GM21737 (cell line): ENCODE measurements at regions not wholly inside any gene's neighbourhood (a gene's known extent, or its start where the extent isn't known, plus 50 kb on each side); places are given as distances from the start of the nearest gene placed in this dataset.
"Not testable (repeated sequence)": the region's sequence is repeated elsewhere in the genome, so short reads cannot be mapped to it uniquely, and the experiment has no call there.

Experiments
- ATAC-seq: cut with Tn5 transposase; IDR thresholded peaks from one replicate; pipeline ENCODE4 v1.9.1; 2021; ENCODE audit warnings: mild to moderate bottlenecking, moderate library complexity; ENCODE audit not compliant: unreplicated experiment

DNA sequence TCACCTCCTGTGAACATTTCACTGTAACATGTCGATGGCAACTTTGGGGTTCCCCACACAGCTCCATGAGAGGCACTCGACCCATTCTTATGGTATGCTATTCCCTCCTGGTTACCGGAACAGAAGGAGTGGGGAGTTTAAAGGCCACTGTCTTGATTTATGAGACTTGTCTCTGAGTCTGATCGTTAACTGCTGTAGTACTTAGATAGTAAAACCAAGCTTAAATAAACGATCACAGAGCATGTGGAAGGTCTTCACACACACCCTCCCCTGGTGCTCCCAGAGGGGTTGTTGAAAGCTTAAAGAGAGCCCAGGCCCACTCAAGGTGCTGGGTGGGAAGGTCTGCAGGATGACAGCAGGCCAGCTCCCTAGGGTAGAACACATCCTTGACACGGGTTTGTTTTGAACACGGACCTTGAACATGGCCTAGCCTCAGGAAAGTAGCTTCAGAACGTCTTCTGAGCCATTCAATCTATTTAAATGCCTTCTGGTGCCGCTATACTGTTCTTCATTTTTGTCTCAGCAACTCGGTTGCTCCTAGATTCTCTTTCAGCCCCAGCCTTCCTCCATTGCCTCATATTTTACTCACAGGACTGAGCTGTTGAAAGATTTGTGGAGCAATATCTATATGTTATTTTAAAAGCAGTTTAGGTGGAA lies 335.3 kb downstream of the FGFR2 start:
- ATAC-seq: no peak

DNA sequence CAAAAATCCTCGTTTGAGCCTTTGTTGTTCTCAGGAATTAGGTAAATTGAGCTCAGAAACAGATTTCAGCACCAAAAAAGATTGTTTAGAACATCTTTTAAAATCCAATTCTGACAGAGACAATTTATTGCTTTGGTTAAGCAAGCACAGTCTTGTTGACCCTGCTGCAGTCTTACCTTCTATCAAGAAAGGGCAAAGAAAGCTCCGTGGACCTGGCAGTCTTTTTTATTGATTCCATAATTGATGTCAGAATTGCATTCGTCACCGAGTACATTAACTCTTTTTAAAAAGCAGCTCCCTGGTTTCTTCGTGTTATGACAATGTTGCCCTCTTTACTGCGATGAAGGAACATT lies 334.8 kb downstream of the FGFR2 start:
- ATAC-seq: no peak

DNA sequence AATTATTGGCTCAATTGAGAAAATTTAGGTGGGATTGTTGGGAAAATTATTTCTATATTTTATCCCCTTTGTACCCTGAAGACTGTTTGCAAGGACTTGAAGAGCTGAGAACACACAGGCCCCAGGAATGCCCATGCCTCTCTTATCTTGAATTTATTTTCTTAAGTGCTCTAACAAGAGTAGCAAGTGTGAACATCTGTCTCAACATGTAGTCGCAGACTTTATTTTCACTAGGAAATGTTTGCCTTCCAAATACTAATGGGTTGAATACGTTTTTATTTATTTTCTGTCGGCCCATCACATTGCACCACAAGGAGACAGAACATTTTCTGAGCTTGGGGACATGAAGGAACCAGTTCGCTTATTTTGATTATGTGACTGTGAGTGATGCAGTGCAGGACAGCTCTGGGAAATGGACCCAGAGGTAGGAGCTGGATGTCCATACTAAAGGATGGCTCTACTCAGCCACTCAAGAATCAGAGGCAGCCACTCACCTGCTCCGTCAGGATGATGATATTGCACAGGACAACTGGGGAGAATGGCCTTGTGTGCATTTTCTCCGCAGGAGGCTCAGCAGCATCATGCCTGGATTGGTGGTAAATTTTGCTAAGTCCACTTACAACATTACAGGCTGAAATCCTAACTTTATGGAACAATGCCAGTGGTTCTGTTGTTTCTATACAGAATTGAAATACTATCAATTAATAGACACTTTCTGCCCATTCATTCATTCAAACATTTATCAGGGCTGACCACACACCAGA lies 332.7 kb downstream of the FGFR2 start:
- ATAC-seq: no peak

DNA sequence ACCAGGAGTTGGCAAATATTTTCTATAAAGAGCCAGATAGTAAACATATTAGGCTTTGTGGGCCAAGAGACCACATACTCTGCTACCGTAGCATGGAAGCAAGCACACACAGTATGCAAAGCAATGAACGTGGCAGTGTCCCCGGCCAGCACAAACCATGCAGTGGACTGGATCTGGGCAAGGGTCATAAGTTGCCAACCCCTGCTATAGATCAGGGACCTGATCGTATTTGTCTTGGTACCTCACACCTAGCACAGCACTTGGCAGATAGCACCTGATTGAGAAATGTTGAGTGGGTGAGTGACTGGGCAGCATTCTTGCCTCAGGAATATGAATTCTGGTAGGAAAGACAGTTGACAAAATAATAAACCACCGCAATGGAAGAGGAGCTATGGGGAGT lies 331.9 kb downstream of the FGFR2 start:
- no peak for ATAC-seq

- ATAC-seq: no peak
Observed at GRCh38 chr10:121267236-121268003, 330.8 kb downstream of the FGFR2 start.

DNA sequence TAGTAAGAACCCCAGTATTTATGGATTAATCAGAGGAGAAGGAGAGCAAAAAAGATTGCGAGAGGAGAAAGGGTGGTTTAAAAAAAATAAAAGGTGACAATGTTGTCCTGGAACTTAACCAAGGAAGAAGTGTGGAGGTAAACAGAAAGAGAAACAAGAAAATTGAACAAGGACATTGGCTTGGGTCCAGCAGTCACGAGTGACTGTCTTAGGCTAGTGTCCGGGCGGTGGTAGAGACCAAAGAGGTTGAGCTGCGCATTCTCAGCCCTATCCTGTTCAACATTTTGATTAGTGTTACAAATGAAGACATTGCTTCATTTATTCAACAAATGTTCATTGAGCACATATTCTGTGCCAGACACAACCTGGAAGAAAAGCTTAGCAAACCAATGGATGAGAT lies 329.9 kb downstream of the FGFR2 start:
- ATAC-seq: no peak

DNA sequence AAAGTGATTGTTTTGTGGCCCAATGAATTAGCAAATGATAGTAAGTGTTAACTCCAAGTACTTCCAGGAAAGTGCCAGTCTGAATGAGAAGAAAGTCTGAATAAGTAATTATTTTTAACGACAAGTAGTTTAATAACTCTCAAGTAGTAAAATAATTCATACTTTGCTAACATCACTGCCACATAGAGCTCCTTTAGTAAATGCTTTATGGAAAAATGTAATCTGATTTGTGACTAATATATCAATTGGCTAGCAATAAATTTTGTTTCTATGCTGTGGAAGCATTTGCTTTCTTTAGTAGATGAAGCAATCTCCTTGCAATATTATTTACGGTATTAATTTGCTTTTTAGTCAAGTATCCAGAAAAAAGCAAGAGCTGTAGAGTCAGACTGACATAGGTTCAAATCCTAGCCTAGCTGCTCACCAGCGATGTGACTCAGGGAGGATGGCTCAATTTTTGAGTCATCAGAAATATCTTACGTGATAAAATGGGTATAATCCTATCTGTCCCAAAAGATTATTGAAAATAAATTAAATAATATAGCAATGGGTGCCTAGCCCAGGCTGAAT lies 329.3 kb downstream of the FGFR2 start:
- ATAC-seq: no peak

DNA sequence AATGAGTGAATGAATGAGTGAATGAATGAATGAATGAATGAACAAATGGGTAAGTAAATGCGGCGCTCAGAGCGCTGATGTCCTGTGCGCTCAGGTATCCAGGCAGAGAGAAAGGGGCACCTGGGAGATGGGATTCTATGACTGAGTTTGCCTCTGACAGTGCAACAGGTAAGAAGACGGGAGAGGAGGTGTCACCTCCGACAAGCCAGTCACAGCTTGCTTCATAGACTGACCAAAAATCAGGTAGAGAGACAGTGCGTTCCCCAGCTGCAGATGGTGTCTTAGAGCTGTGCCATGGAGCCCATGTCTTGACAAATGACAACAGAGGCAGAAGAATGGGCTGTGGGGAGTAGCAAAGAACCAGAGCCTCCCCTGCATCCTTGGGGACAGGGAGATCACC lies 327.3 kb downstream of the FGFR2 start:
- no peak for ATAC-seq

DNA sequence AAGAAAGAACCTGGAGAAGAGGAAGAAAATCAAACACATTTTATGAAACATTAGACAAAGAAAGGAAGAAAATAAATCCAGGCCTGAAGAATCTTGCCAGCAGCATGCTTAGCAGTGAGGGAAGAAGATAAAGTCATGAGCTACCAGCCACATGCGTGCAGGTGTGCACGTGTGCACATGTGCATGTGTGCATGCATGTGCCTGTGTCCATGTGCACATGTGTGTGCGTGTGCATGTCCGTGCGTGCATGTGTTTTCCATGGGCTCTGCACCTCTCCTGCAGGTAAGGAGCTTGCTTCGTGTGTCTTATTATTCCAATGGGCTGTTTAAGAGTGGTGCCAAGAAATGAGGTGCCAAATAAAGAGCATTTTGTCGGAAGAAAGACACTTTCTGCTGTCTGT lies 322.2 kb downstream of the FGFR2 start:
- no peak for ATAC-seq

- ATAC-seq: no peak
Observed at GRCh38 chr10:121276822-121277221, 321.4 kb downstream of the FGFR2 start.

- ATAC-seq: not testable (repeated sequence)
Observed at GRCh38 chr10:121278386-121278785, 319.9 kb downstream of the FGFR2 start.

GRCh38 chr10:121281576-121281975 lies 316.7 kb downstream of the FGFR2 start:
- ATAC-seq: no peak

DNA sequence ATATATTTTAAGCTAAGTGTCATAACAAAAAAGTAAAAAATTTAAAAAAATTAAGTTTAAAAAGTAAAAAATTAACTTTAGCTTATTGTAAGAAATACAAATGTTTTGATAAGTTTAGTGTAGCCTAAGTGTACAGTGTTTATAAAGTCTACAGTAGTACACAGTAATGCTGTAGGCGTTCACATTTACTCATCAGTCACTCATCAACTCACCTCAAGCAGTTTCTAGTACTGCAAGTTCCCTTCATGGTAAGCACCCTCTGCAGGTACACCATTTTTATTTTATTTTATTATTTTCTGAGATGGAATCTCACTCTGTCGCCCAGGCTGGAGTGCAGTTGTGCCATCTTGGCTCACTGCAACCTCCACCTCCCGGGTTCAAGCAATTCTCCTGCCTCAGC lies 316.0 kb downstream of the FGFR2 start:
- ATAC-seq: no peak

DNA sequence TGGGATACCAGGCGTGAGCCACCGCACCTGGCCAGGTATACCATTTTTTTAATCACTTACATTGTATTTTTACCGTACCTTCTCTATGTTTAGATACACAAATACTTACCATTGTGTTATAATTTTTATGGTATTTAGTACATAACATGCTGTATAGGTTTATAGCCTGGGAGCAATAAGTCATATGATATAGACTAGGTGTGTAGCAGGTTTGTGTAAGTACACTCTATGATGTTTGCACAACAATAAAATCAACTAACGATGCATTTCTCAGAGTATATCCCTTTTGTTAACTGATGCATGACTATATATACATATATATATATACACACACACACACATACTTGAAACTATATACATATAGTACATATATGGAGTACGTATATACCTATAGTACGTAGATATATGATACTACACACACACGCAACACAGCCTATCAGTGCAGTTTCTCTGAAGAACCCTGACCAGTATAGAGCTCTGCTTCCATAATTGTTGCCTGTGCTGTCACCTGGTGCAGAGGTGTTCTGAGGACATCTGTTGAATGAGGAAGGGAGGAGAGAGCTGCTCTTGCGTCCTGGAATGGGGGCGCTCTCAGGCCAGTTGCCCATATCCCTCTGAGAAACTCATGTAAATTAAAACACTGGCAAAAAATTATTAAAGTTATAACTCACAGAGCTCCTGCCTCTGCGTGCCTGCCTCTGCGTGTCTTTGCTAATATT lies 315.3 kb downstream of the FGFR2 start:
- ATAC-seq: no peak

GRCh38 chr10:121284936-121285335 lies 313.3 kb downstream of the FGFR2 start:
- no peak for ATAC-seq

DNA sequence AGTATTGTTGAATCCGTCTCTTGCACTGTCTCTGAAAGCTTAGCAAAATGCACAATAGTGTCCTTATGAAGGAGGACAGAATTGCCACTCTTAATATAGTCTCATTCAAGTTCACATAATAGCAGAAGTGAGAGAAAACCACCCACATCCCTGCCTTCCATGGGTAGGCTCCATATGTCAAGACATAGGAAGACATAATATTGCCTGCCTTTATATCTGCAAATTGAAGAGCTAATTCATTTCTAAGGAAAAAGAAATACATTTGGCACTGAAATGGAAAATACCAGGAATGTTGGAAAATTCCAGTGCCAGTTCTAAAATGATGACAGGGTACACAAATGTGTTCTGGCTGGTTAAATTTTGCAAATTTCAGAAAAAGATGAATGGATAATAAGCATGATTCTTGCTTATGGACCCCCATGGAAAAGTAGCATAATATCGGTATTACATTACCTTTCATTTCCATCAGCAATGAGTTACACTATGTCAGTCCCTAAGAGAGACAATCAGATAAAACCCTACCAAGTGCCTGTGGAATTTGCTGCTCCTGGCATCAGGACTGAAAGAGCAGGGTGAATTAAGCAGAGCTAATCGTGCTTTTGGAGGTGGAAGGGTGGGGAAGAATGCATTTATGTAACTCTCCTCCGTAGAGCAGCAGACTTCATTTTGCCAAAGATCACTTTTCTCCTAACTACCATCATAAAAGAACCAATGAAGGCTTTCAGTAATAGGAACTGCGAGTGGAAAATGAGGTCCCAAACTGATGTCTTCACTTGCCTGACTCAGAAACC lies 312.6 kb downstream of the FGFR2 start:
- no peak for ATAC-seq

DNA sequence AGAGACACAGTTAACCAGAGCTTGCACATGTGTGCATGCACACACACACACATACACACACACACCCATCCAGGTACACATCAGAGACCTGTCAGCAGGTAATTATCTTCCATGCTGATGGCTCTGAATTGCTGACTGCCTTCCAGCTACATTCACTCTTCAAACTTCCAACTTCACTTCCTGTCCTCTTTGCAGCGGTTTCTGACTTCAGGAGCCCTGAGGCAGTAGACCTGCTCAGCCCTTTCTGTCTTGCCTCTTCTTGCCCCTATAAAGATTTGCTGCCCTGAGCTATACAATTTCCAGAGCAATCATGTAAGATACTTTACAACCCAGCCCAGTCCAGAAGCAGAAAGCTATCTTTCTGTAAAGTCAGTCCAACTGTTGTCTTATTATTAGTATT lies 310.2 kb downstream of the FGFR2 start:
- ATAC-seq: no peak

DNA sequence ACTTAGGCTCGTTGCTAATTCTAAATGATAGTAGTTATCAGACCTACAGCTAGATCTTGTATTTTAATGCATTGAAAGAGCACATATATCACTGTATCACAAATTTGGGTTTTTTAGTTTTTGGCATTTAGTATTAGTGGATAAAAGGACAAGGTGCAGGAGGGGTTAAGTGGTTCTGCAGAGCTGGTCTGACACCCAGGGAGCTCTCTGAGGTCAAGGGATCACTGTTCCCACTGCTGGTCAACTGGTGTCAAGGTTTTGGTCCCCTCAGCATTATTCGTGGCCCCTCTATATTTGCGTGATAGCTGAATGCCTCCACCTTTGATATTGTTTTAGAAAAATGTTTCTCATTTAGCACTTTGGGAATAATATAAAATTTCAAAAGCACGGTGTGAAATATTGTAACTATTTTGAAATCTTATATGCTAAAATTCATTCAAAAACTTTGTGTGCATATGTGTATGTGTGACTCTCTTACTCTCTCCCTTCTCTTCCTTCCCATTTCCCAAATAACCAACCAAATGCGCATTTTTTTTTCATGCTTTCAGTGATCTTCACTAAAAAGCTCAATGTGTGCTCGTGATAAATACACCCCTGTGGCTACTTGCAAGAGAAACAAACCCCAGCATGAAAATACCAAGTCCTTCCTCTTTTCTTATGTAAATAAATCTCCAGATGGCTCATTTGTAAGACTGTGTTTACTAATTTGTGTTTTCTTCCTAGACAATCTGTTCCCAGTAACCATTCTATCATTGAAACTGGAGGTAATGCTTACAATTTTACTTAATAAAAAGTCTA lies 309.2 kb downstream of the FGFR2 start:
- ATAC-seq: no peak

- no peak for ATAC-seq
Observed at GRCh38 chr10:121289800-121290199, 308.4 kb downstream of the FGFR2 start.
